OCI-LY7 (cell line): ENCODE measurements at regions not wholly inside any gene's neighbourhood (a gene's known extent, or its start where the extent isn't known, plus 50 kb on each side); places are given as distances from the start of the nearest gene placed in this dataset.

ENCODE experiments used
- BruUV-seq: library from RNA; stranded (reverse); fragments of 400-500 nt; replicated peaks from 2 replicates; lab custom pipeline; 2021; lab: Mats Ljungman, UMichigan
- CTCF ChIA-PET: fragments of 300-600 bp; sonication (Branson Sonifier 250); formaldehyde crosslinking; loops from one replicate; lab custom pipeline; 2022; ENCODE audit warnings: antibody characterized with exemption; ENCODE audit not compliant: unreplicated experiment; lab: Charles Lee
- POLR2A ChIA-PET: fragments of 300-600 bp; sonication (Branson Sonifier 250); formaldehyde crosslinking; loops from one replicate; lab custom pipeline; 2022; ENCODE audit warnings: antibody characterized with exemption; lab: Charles Lee
- DNase-seq: peaks from one replicate; pipeline ENCODE4 v3.0.0-alpha.2; 2015; ENCODE audit warnings: low spot score
- H2AFZ ChIP-seq: fragments of 200-600 bp; sonication (generic), shearing (Covaris generic); 2 replicates; pipeline ENCODE4 v1.6.1; 2014; ENCODE audit warnings: mild to moderate bottlenecking, antibody characterized with exemption, low read length, moderate library complexity
- H3K27ac ChIP-seq: fragments of 200-600 bp; sonication (generic); 2 replicates; pipeline ENCODE4 v1.5.1; 2014; ENCODE audit warnings: mixed run types, low read depth, mild to moderate bottlenecking, moderate library complexity, low read length, inconsistent platforms; ENCODE audit not compliant: poor library complexity, severe bottlenecking
- H3K36me3 ChIP-seq: fragments of 200-600 bp; sonication (generic); 2 replicates; pipeline ENCODE4 v1.6.1; 2014; ENCODE audit warnings: mild to moderate bottlenecking, antibody characterized with exemption, low read length, moderate library complexity, mixed read lengths; ENCODE audit not compliant: insufficient read depth
- H3K4me1 ChIP-seq: fragments of 200-600 bp; sonication (generic); 2 replicates; pipeline ENCODE4 v1.5.1; 2014; ENCODE audit warnings: mild to moderate bottlenecking, low read length; ENCODE audit not compliant: insufficient read depth, poor library complexity, severe bottlenecking
- H3K4me2 ChIP-seq: fragments of 200-600 bp; sonication (generic); 2 replicates; pipeline ENCODE4 v1.6.1; 2014; ENCODE audit warnings: mild to moderate bottlenecking, low read length
- H3K4me3 ChIP-seq: fragments of 200-600 bp; sonication (generic); 2 replicates; pipeline ENCODE4 v1.5.1; 2014; ENCODE audit warnings: mild to moderate bottlenecking, low read depth, low read length; ENCODE audit not compliant: poor library complexity, severe bottlenecking
- H3K79me2 ChIP-seq: fragments of 200-600 bp; sonication (generic); 2 replicates; pipeline ENCODE4 v1.6.1; 2016; ENCODE audit warnings: low read depth, mild to moderate bottlenecking, low read length, moderate library complexity, mixed read lengths; ENCODE audit not compliant: insufficient read depth
- H3K9me2 ChIP-seq: fragments of 200-600 bp; sonication (generic); 2 replicates; pipeline ENCODE4 v1.6.1; 2016; ENCODE audit warnings: mild to moderate bottlenecking, low read length, mixed read lengths; ENCODE audit not compliant: insufficient read depth
- H3K9me3 ChIP-seq: fragments of 200-600 bp; sonication (generic); 2 replicates; pipeline ENCODE4 v1.6.1; 2014; ENCODE audit warnings: mild to moderate bottlenecking, mixed run types, low read length, mixed read lengths
- H4K20me1 ChIP-seq: fragments of 200-600 bp; sonication (generic); 2 replicates; pipeline ENCODE4 v1.6.1; 2014; ENCODE audit warnings: mild to moderate bottlenecking, antibody characterized with exemption, low read length, moderate library complexity, mixed read lengths; ENCODE audit not compliant: insufficient read depth
- EZH2phosphoT487 ChIP-seq: fragments of 200-600 bp; sonication (generic); IDR thresholded peaks from 2 replicates; pipeline ENCODE4 v1.6.1; 2018; ENCODE audit warnings: low read depth, borderline replicate concordance, mild to moderate bottlenecking, mixed run types, antibody characterized with exemption, low read length, moderate library complexity, mixed read lengths
- intact Hi-C: fragments of 100-400 bp; cut with micrococcal nuclease; formaldehyde crosslinking; loops from one replicate; pipeline ENCODE4 v1.10.0; 2022; ENCODE audit not compliant: unreplicated experiment
- TF ChIP-seq, protein P1 (sequence below): fragments of 200-600 bp; sonication (generic); conservative IDR thresholded peaks from 2 replicates; pipeline ENCODE4 v1.5.1; 2014; ENCODE audit warnings: mild to moderate bottlenecking, antibody characterized with exemption, low read length, moderate library complexity, mixed read lengths

DNA sequence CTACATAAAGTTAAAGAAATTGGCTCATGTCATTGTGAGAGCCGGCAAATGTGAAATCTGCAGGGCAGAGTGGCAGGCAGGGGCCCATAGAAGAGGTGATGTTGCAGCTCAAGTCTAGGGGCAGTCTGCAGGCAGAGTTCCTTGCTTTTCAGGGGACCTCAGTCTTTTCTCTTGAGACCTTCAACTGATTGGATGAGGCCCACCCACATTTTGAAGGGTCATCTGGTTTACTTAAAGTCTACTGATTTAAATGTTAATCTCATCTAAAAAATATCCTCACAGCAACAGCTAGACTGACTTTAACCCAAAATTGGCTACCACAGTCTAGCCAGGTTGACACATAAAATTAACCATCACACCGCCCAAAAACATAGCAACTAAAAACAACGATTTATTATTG lies 77.6 kb upstream of the ALDH1L1 start:
- H2AFZ ChIP-seq, result peak overlapping the region; percentile 61; the same call in 1 of the 2 replicates
- peaks cover 37% of the 10 kb centered on the region for H3K4me1 ChIP-seq
- no peaks in the 10 kb centered on the region for H4K20me1 ChIP-seq
- ChIA-PET POLR2A (interaction anchor here (0.7 kb wide), 1 partner anchor 31 kb away, joined by 3 read pairs; no protein-coding TSS in a partner anchor), CTCF (no interaction called here)
- TF ChIP-seq, protein P1, sequence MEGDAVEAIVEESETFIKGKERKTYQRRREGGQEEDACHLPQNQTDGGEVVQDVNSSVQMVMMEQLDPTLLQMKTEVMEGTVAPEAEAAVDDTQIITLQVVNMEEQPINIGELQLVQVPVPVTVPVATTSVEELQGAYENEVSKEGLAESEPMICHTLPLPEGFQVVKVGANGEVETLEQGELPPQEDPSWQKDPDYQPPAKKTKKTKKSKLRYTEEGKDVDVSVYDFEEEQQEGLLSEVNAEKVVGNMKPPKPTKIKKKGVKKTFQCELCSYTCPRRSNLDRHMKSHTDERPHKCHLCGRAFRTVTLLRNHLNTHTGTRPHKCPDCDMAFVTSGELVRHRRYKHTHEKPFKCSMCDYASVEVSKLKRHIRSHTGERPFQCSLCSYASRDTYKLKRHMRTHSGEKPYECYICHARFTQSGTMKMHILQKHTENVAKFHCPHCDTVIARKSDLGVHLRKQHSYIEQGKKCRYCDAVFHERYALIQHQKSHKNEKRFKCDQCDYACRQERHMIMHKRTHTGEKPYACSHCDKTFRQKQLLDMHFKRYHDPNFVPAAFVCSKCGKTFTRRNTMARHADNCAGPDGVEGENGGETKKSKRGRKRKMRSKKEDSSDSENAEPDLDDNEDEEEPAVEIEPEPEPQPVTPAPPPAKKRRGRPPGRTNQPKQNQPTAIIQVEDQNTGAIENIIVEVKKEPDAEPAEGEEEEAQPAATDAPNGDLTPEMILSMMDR, result no peak
- no peak for TF ChIP-seq EZH2phosphoT487
- no peak overlapping the region for H3K4me3 ChIP-seq
- H3K36me3 ChIP-seq, result no peaks in the 10 kb centered on the region
- peak overlapping the region; percentile 51 for H3K27ac ChIP-seq
- no TSS peak for BruUV-seq
- intact Hi-C loops, result no loop called here
- H3K9me3 ChIP-seq, result no peaks in the 10 kb centered on the region
- DNase-seq, result no peak
- 0 out of 2 replicates have a peak overlapping the region, but pooled peaks have one; percentile 50 for H3K4me2 ChIP-seq
- no peaks in the 10 kb centered on the region for H3K79me2 ChIP-seq
- no peaks in the 10 kb centered on the region for H3K9me2 ChIP-seq

DNA sequence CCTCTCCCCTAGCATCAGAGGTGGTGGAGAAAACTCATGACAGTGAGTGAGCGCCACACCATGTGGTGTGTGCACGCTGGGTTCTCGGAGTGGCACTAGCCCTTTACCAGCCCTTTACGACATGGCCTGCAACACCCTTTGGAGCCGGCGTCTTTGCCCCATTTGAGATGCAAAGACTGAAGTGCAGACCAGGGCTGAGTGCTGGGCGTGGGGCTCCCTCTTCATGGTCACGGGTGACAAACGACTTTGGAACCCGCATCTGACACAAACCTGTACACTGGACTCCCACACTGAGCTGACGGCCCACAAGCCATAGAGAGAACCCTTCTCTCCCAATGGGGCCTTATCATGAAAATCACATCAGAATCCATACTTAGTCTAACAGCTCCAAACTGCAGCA lies 76.8 kb upstream of the ALDH1L1 start:
- DNase-seq, result no peak
- Histone ChIP-seq H3K9me3 (no peaks in the 10 kb centered on the region), H3K4me2 (no peak overlapping the region), H3K36me3 (no peaks in the 10 kb centered on the region), H3K9me2 (no peaks in the 10 kb centered on the region), H4K20me1 (no peaks in the 10 kb centered on the region), H3K4me3 (no peak overlapping the region), H3K27ac (no peak overlapping the region), H3K4me1 (peaks cover 37% of the 10 kb centered on the region), H2AFZ (no peak overlapping the region), H3K79me2 (no peaks in the 10 kb centered on the region)
- intact Hi-C loops, result no loop called here
- ChIA-PET CTCF (no interaction called here), POLR2A (interaction anchor here (0.8 kb wide), 1 partner anchor 98 kb away, joined by 3 read pairs; no protein-coding TSS in a partner anchor)
- TF ChIP-seq EZH2phosphoT487, result no peak
- TF ChIP-seq, protein P1, result no peak
- BruUV-seq, result no TSS peak

DNA sequence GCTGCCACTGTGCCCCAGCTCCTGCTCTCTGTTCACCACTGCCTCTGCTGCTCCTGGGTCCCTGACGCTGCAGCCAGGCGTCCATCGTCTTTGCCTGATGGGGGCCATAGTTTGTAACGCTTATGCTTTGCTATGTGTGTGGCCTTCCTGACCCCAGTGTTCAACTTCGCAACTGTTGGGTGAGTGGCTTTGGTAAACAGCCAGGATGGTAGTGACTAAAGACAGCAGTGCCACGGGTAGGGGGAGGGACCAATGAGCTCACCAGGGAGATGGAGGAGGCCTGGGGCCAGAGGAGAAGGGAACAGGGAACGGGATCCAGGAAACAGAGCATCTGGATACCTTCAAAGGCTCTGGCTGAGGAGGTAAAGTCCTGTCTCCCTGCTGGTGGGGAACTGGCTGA lies 75.9 kb upstream of the ALDH1L1 start:
- H3K9me2 ChIP-seq, result no peaks in the 10 kb centered on the region
- H2AFZ ChIP-seq, result no peak overlapping the region
- ChIA-PET POLR2A (no interaction called here), CTCF (no interaction called here)
- H3K36me3 ChIP-seq, result no peaks in the 10 kb centered on the region
- H3K4me3 ChIP-seq, result no peak overlapping the region
- intact Hi-C loops, result no loop called here
- BruUV-seq, result no TSS peak
- no peaks in the 10 kb centered on the region for H3K79me2 ChIP-seq
- H3K9me3 ChIP-seq, result no peaks in the 10 kb centered on the region
- H4K20me1 ChIP-seq, result no peaks in the 10 kb centered on the region
- TF ChIP-seq, protein P1, result no peak
- no peak for TF ChIP-seq EZH2phosphoT487
- H3K27ac ChIP-seq, result no peak overlapping the region
- peaks cover 32% of the 10 kb centered on the region for H3K4me1 ChIP-seq
- no peak for DNase-seq
- no peak overlapping the region for H3K4me2 ChIP-seq
